GM21360 (cell line): ENCODE measurements at regions not wholly inside any gene's neighbourhood (a gene's known extent, or its start where the extent isn't known, plus 50 kb on each side); places are given as distances from the start of the nearest gene placed in this dataset.

Experiments
- ATAC-seq: cut with Tn5 transposase; IDR thresholded peaks from one replicate; pipeline ENCODE4 v1.9.1; 2021; ENCODE audit warnings: mild to moderate bottlenecking, moderate library complexity; ENCODE audit not compliant: unreplicated experiment

- ATAC-seq: no peak
Measured at GRCh38 chr3:143206955-143207337, 87.4 kb downstream of the CHST2 start.

- ATAC-seq: peak; percentile 85
Measured at GRCh38 chr3:143207338-143207961, 87.9 kb downstream of the CHST2 start.

DNA sequence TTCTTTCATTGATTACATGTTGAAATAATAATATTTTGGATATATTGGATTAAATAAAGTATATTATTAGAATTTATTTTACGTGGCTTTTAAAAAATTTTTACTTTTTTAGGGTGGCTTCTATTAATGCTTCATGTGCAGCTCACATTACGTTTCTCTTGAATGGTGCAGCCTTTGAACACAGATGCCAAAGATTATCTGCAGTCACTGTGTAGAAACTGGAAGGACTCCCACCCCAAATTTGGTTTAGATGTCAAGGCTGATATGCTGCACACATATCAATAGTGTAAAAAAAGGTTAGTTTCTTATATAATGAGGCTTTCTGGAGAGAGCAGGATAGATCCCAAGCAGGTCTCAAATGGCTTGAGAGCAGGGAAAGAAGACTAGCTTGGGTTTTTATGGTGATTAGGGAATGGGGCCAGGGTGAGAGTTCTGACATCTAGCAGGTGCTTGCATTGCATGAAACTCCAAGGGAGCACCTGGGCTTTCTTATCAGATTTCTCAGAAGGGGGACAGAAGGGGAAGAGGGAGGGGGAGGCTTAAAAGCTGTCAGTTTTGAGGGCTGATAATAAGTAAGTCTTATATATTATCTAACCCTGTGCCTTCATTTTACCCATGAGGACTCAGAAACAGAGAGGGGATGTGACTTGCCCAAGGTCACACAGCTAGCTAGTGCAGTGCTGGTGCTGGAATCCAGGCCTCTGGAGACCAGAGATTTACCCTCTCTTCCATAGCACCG, 89.6 kb downstream of the CHST2 start:
- no peak for ATAC-seq

GRCh38 chr3:143209715-143210059, 90.1 kb downstream of the CHST2 start:
- ATAC-seq: no peak

- ATAC-seq: no peak
Measured at GRCh38 chr3:143210141-143210540, 90.6 kb downstream of the CHST2 start.

GRCh38 chr3:143215059-143215458, 95.5 kb downstream of the CHST2 start:
- no peak for ATAC-seq
